Panc1 (cell line): ENCODE measurements at regions not wholly inside any gene's neighbourhood (a gene's known extent, or its start where the extent isn't known, plus 50 kb on each side); places are given as distances from the start of the nearest gene placed in this dataset.

ENCODE experiments used
- ATAC-seq: fragments of 200-7000 bp; cut with Tn5 transposase; 2 replicates; pipeline ENCODE4 v1.9.1; 2020; ENCODE audit warnings: mild to moderate bottlenecking, moderate library complexity
- BruUV-seq: library from RNA; stranded (reverse); fragments of 400-500 nt; replicated peaks from 2 replicates; lab custom pipeline; 2021; lab: Mats Ljungman, UMichigan
- CTCF ChIA-PET: fragments of 300-600 bp; sonication (Branson Sonifier 250); formaldehyde crosslinking; loops from one replicate; lab custom pipeline; 2022; ENCODE audit warnings: antibody characterized with exemption; lab: Charles Lee
- POLR2A ChIA-PET: fragments of 300-600 bp; sonication (Branson Sonifier 250); formaldehyde crosslinking; loops from one replicate; lab custom pipeline; 2022; ENCODE audit warnings: antibody characterized with exemption; lab: Charles Lee
- DNase-seq: peaks from one replicate; pipeline ENCODE4 v3.0.0-alpha.2; 2010; ENCODE audit warnings: low read depth, low spot score
- H3K27ac ChIP-seq: 2 replicates; pipeline ENCODE4 v1.5.1; 2011; ENCODE audit warnings: mild to moderate bottlenecking, low read length, inconsistent platforms
- H3K27me3 ChIP-seq: fragments of 200-500 bp; sonication (Bioruptor generic); 2 replicates; pipeline ENCODE4 v1.6.0; 2014; ENCODE audit warnings: low read length, inconsistent platforms; ENCODE audit not compliant: control insufficient read depth, insufficient read depth
- H3K36me3 ChIP-seq: fragments of 200-500 bp; sonication (Bioruptor generic); 2 replicates; pipeline ENCODE4 v1.5.1; 2014; ENCODE audit warnings: inconsistent platforms, mild to moderate bottlenecking, low read length, moderate library complexity; ENCODE audit not compliant: control insufficient read depth, insufficient read depth
- H3K4me1 ChIP-seq: 2 replicates; pipeline ENCODE4 v1.5.1; 2011; ENCODE audit warnings: inconsistent platforms, mild to moderate bottlenecking, low read length, moderate library complexity; ENCODE audit not compliant: control insufficient read depth, insufficient read depth
- H3K4me3 ChIP-seq, 2 experiments: 2 replicates each; pipeline ENCODE4 v1.5.1; 2011 to 2012; ENCODE audit warnings: low read depth in 2 of 2, low read length in 2 of 2, mild to moderate bottlenecking in 2 of 2, inconsistent platforms in 1 of 2, moderate library complexity in 1 of 2
- H3K9me3 ChIP-seq: fragments of 200-500 bp; sonication (Bioruptor generic); 2 replicates; pipeline ENCODE4 v1.5.1; 2014; ENCODE audit warnings: low read depth, mild to moderate bottlenecking, inconsistent platforms, low read length, moderate library complexity; ENCODE audit not compliant: control insufficient read depth, insufficient read depth
- POLR2AphosphoS5 ChIP-seq: IDR thresholded peaks from 2 replicates; pipeline ENCODE4 v1.6.1; 2012; ENCODE audit warnings: mild to moderate bottlenecking, low read depth, low read length, moderate library complexity
- SIN3A ChIP-seq: IDR thresholded peaks from 2 replicates; pipeline ENCODE4 v1.6.1; 2012; ENCODE audit warnings: low read depth, mild to moderate bottlenecking, low read length, moderate library complexity, borderline replicate concordance; ENCODE audit not compliant: insufficient read depth
- TCF7L2 ChIP-seq: IDR thresholded peaks from 2 replicates; pipeline ENCODE4 v1.6.1; 2011; ENCODE audit warnings: mild to moderate bottlenecking, low read depth, low read length, inconsistent platforms
- in situ Hi-C: cut with HindIII; loops from 2 replicates; pipeline ENCODE4 v1.10.0; 2016; ENCODE audit warnings: low sequenced_read_pairs, low pct_unique_long_range_greater_than_20kb
- intact Hi-C: fragments of 100-400 bp; cut with micrococcal nuclease; formaldehyde crosslinking; loops from one replicate; pipeline ENCODE4 v1.10.0; 2022; ENCODE audit not compliant: unreplicated experiment
- TF ChIP-seq, protein P1 (sequence below), 2 experiments: IDR thresholded peaks; 2 replicates each; pipeline ENCODE4 v1.6.1; 2011 to 2012; ENCODE audit warnings: low read depth in 2 of 2, control low read depth in 1 of 2, low read length in 1 of 2, mild to moderate bottlenecking in 1 of 2, moderate library complexity in 1 of 2; ENCODE audit not compliant: insufficient read depth in 1 of 2
- TF ChIP-seq, protein P2 (sequence below): fragments of 450-650 bp; IDR thresholded peaks from 2 replicates; pipeline ENCODE4 v1.5.1; 2017; ENCODE audit warnings: mild to moderate bottlenecking

DNA sequence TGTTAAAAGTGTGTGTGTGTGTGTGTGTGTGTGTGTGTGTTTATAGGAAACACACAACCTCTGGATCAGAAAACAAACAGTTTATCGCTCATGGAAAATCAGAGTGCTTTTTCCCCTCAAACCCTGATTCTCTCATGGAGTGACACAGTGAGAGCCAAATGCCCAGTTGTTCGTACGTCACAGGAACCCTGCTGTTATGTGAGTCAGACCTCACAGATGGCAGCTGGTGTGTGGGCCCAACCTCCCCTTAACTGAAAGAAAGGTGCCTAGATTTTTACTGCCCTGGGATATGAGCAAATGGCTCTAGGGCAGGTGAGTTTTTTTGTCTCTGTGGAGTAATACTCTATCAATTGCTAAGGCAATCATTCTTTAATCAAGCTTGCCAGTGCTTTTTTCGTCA is 1788.1 kb downstream of the BRINP3 start:
- no peaks in the 10 kb centered on the region for H3K36me3 ChIP-seq
- TF ChIP-seq TCF7L2 (no peak), POLR2AphosphoS5 (no peak), SIN3A (no peak)
- TF ChIP-seq, protein P1, sequence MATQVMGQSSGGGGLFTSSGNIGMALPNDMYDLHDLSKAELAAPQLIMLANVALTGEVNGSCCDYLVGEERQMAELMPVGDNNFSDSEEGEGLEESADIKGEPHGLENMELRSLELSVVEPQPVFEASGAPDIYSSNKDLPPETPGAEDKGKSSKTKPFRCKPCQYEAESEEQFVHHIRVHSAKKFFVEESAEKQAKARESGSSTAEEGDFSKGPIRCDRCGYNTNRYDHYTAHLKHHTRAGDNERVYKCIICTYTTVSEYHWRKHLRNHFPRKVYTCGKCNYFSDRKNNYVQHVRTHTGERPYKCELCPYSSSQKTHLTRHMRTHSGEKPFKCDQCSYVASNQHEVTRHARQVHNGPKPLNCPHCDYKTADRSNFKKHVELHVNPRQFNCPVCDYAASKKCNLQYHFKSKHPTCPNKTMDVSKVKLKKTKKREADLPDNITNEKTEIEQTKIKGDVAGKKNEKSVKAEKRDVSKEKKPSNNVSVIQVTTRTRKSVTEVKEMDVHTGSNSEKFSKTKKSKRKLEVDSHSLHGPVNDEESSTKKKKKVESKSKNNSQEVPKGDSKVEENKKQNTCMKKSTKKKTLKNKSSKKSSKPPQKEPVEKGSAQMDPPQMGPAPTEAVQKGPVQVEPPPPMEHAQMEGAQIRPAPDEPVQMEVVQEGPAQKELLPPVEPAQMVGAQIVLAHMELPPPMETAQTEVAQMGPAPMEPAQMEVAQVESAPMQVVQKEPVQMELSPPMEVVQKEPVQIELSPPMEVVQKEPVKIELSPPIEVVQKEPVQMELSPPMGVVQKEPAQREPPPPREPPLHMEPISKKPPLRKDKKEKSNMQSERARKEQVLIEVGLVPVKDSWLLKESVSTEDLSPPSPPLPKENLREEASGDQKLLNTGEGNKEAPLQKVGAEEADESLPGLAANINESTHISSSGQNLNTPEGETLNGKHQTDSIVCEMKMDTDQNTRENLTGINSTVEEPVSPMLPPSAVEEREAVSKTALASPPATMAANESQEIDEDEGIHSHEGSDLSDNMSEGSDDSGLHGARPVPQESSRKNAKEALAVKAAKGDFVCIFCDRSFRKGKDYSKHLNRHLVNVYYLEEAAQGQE (IDR thresholded peaks at IDR 0.05; ENCODE audit: insufficient read depth in 1 of 2, low read depth in 2 of 2, low read length in 1 of 2), result no peak
- TF ChIP-seq, protein P2, sequence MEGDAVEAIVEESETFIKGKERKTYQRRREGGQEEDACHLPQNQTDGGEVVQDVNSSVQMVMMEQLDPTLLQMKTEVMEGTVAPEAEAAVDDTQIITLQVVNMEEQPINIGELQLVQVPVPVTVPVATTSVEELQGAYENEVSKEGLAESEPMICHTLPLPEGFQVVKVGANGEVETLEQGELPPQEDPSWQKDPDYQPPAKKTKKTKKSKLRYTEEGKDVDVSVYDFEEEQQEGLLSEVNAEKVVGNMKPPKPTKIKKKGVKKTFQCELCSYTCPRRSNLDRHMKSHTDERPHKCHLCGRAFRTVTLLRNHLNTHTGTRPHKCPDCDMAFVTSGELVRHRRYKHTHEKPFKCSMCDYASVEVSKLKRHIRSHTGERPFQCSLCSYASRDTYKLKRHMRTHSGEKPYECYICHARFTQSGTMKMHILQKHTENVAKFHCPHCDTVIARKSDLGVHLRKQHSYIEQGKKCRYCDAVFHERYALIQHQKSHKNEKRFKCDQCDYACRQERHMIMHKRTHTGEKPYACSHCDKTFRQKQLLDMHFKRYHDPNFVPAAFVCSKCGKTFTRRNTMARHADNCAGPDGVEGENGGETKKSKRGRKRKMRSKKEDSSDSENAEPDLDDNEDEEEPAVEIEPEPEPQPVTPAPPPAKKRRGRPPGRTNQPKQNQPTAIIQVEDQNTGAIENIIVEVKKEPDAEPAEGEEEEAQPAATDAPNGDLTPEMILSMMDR, result no peak
- no peak for ATAC-seq
- in situ Hi-C loops, result no loop called here
- BruUV-seq, result no TSS peak
- no peak overlapping the region for H3K27ac ChIP-seq
- no peaks in the 10 kb centered on the region for H3K9me3 ChIP-seq
- DNase-seq, result no peak
- POLR2A ChIA-PET, result no interaction called here
- no peaks in the 10 kb centered on the region for H3K27me3 ChIP-seq
- intact Hi-C loops, result no loop called here
- CTCF ChIA-PET, result no interaction called here
- H3K4me1 ChIP-seq, result no peaks in the 10 kb centered on the region
- no peak overlapping the region for H3K4me3 ChIP-seq

DNA sequence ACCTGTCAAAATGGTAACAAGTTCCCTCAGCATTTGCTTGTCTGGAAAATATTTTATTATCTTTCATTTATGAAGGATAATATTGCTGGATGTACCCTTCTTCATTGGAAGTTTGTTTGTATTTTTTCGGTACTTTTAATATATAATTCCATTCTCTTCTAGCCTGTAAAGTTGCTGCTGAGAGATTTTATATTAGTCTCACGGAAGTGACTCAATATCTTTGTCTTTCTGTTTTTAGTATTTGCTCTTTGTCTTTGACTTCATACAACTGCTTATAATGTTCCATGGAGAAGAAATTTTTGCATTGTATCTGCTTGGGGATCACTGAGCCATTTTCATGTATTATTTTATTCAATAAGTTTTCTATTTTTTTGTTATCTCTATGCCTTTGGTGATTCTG is 1777.5 kb downstream of the BRINP3 start:
- no peaks in the 10 kb centered on the region; the same call in 1 of the 2 replicates for H3K9me3 ChIP-seq
- ATAC-seq (no peak), DNase-seq (no peak)
- TF ChIP-seq, protein P1 (IDR thresholded peaks at IDR 0.05; ENCODE audit: insufficient read depth in 1 of 2, low read depth in 2 of 2, low read length in 1 of 2), result no peak
- TF ChIP-seq TCF7L2 (no peak), POLR2AphosphoS5 (no peak), SIN3A (no peak)
- TF ChIP-seq, protein P2, result no peak
- intact Hi-C loops (no loop called here), in situ Hi-C loops (no loop called here)
- no peaks in the 10 kb centered on the region for H3K36me3 ChIP-seq
- ChIA-PET POLR2A (no interaction called here), CTCF (no interaction called here)
- no peak overlapping the region for H3K4me3 ChIP-seq
- no peak overlapping the region for H3K27ac ChIP-seq
- H3K4me1 ChIP-seq, result no peaks in the 10 kb centered on the region
- BruUV-seq, result no TSS peak
- H3K27me3 ChIP-seq, result no peaks in the 10 kb centered on the region
